Stomach (tissue), 8 donors: ENCODE measurements at regions not wholly inside any gene's neighbourhood (a gene's known extent, or its start where the extent isn't known, plus 50 kb on each side); places are given as distances from the start of the nearest gene placed in this dataset.

Experiments used
- DNase-seq, 2 donors: peaks; one replicate each; pipeline versions ENCODE4 v3.0.0 to v3.0.0-alpha.2; 2013 to 2019
- H3K27ac ChIP-seq, 5 donors: fragments of 200-600 bp in 4 of 5; sonication (generic) in 4 of 5; one replicate each; pipeline ENCODE4 v1.5.1; 2013 to 2019; ENCODE audit warnings: mild to moderate bottlenecking in 1 of 5, moderate library complexity in 1 of 5
- H3K27me3 ChIP-seq, 3 donors: fragments of 200-600 bp; sonication (generic); one replicate each; pipeline ENCODE4 v1.5.1; 2017 to 2019; ENCODE audit warnings: mixed run types in 1 of 3
- H3K36me3 ChIP-seq, 4 donors: fragments of 200-600 bp; sonication (generic); 1 replicate in 3 of 4; 2 replicates in 1 of 4; pipeline ENCODE4 v1.5.1; 2016 to 2019
- H3K4me1 ChIP-seq, 4 donors: fragments of 200-600 bp; sonication (generic); one replicate each; pipeline ENCODE4 v1.5.1; 2016 to 2019
- H3K4me3 ChIP-seq, 4 donors: fragments of 200-600 bp; sonication (generic) in 3 of 4; one replicate each; pipeline ENCODE4 v1.5.1; 2016 to 2019; ENCODE audit warnings: mild to moderate bottlenecking in 1 of 4
- H3K9me3 ChIP-seq, 4 donors: fragments of 200-600 bp; sonication (generic); one replicate each; pipeline ENCODE4 v1.5.1; 2016 to 2019
- EP300 ChIP-seq: sonication (generic); formaldehyde crosslinking; IDR thresholded peaks from one replicate; pipeline ENCODE4 v1.6.1; 2017; ENCODE audit warnings: antibody characterized with exemption
- POLR2A ChIP-seq, 4 donors: fragments of 450-650 bp; IDR thresholded peaks; one replicate each; pipeline ENCODE4 v1.6.1; 2016; ENCODE audit warnings: antibody characterized with exemption in 4 of 4, control low read depth in 2 of 4, mild to moderate bottlenecking in 1 of 4, moderate library complexity in 1 of 4
- POLR2AphosphoS5 ChIP-seq, 3 donors: sonication (generic); formaldehyde crosslinking; IDR thresholded peaks; one replicate each; pipeline ENCODE4 v1.6.1; 2016; ENCODE audit warnings: antibody characterized with exemption in 3 of 3
- WGBS, 5 donors: extraction: QIAGEN DNeasy Blood & Tissue Kit in 3 of 5; methylation state at CpG; one replicate each; pipeline versions ENCODE4 v1.1.5 to v1.1.7; 2013 to 2018; 5-methylcytosine and 5-hydroxymethylcytosine counted together
- intact Hi-C: fragments of 100-400 bp; cut with DNase I; formaldehyde crosslinking; loops from one replicate; pipeline ENCODE4 v1.15.1; 2023; ENCODE audit warnings: low total_unique reads
- TF ChIP-seq, protein P1 (sequence below), 7 experiments: fragments of 450-650 bp in 4 of 7; fragments of 200-600 bp in 3 of 7; sonication (generic) in 3 of 7; IDR thresholded peaks; one replicate each; pipeline ENCODE4 v1.5.1; 2016 to 2019; ENCODE audit warnings: antibody characterized with exemption in 7 of 7, control low read depth in 2 of 7, mild to moderate bottlenecking in 1 of 7
- donor health status: healthy with polysubstance abuse.
- donor health status: Bipolar disorder and iron deficiency.
- donor health status: healthy.

DNA sequence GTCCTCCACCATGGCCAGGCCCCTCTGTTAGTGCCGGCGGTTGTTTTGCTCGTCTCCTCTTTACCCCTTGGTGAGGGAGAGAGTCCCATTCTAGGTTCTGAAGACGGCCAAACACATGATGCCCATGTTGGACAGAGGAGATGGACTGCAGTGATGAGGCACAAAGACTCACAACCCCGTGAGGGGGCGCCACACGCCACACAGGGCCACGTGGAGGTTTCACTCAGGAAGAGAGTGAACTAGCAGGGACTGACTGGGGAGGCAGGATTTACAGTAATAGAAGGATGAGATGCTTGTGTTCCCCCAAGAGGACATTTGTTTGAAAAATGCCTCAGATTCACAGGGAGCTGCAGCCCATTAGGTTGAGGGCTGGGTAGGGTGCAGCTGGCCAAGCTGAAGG is 655.3 kb upstream of the FRG1 start:
- Histone ChIP-seq H3K36me3 (no peaks in the 10 kb centered on the region), H3K4me3 (no peak overlapping the region), H3K4me1 (no peaks in the 10 kb centered on the region), H3K27ac (no peak overlapping the region), H3K27me3 (no peaks in the 10 kb centered on the region), H3K9me3 (no peaks in the 10 kb centered on the region)
- WGBS, 5 donors, result 48 to 74% (median 68%) methylated on average over 8 of the region's 8 CpGs
- TF ChIP-seq EP300, result no peak
- TF ChIP-seq, protein P1, sequence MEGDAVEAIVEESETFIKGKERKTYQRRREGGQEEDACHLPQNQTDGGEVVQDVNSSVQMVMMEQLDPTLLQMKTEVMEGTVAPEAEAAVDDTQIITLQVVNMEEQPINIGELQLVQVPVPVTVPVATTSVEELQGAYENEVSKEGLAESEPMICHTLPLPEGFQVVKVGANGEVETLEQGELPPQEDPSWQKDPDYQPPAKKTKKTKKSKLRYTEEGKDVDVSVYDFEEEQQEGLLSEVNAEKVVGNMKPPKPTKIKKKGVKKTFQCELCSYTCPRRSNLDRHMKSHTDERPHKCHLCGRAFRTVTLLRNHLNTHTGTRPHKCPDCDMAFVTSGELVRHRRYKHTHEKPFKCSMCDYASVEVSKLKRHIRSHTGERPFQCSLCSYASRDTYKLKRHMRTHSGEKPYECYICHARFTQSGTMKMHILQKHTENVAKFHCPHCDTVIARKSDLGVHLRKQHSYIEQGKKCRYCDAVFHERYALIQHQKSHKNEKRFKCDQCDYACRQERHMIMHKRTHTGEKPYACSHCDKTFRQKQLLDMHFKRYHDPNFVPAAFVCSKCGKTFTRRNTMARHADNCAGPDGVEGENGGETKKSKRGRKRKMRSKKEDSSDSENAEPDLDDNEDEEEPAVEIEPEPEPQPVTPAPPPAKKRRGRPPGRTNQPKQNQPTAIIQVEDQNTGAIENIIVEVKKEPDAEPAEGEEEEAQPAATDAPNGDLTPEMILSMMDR (IDR thresholded peaks at IDR 0.05), result no peak
- TF ChIP-seq POLR2AphosphoS5 (IDR thresholded peaks at IDR 0.05), result no peak
- TF ChIP-seq POLR2A (IDR thresholded peaks at IDR 0.05), result no peak
- DNase-seq, result no peak
- intact Hi-C loops, result no loop called here

DNA sequence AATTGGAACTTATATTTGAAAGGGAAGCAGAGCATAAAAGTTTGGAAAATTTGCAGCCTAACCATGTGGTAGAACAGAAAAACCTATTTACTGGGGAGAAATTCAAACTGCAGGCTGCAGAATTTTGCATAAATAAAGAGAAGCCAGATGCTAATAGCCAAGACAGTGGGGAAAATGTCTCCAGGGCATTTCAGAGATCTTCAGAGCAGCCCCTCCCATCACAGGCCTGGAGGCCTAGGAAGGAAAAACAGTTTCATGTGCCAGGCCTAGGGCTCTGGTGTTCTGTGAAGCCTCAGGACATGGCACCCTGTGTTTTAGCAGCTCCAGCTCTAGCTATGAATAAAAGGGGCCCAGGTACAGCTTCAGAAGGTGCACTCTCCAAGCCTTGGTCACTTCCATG is 648.7 kb upstream of the FRG1 start:
- intact Hi-C loops, result no loop called here
- DNase-seq, result no peak

DNA sequence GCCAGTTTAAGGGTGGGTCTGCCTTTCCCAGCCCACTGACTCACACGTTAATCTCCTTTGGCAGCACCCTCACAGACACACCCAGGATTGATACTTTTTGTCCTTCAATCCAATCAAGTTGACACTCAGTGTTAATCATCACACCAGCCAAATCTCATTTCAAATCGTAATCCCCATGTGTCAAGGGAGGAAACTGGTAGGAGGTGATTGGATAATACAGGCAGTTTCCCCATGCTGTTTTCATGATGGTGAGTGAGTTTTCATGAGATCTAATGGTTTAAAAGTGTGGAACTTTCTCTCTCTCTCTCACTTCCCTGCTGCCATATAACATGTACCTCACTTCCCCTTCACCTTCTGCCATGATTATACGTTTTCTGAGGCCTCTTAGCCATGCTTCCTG is 647.2 kb upstream of the FRG1 start:
- WGBS, 5 donors, result 23 to 55% (median 31%) methylated on average over 3 of the region's 3 CpGs
- Histone ChIP-seq H3K9me3 (no peaks in the 10 kb centered on the region), H3K4me3 (no peak overlapping the region), H3K27me3 (no peaks in the 10 kb centered on the region), H3K27ac (no peak overlapping the region), H3K4me1 (no peaks in the 10 kb centered on the region), H3K36me3 (no peaks in the 10 kb centered on the region)
- no peak for TF ChIP-seq POLR2A (IDR thresholded peaks at IDR 0.05)
- TF ChIP-seq, protein P1 (IDR thresholded peaks at IDR 0.05), result no peak
- no peak for DNase-seq
- intact Hi-C loops, result no loop called here

More for the DNA sequence above, 648.7 kb upstream of the FRG1 start:
- no peaks in the 10 kb centered on the region for H3K9me3 ChIP-seq
- no peaks in the 10 kb centered on the region for H3K36me3 ChIP-seq
- H3K4me1 ChIP-seq, result no peaks in the 10 kb centered on the region
- no peak overlapping the region for H3K4me3 ChIP-seq
- TF ChIP-seq EP300 (no peak), POLR2A (IDR thresholded peaks at IDR 0.05) (no peak), POLR2AphosphoS5 (IDR thresholded peaks at IDR 0.05) (no peak)
- TF ChIP-seq, protein P1 (IDR thresholded peaks at IDR 0.05), result no peak
- H3K27me3 ChIP-seq, result no peaks in the 10 kb centered on the region
- H3K27ac ChIP-seq, result no peak overlapping the region

DNA sequence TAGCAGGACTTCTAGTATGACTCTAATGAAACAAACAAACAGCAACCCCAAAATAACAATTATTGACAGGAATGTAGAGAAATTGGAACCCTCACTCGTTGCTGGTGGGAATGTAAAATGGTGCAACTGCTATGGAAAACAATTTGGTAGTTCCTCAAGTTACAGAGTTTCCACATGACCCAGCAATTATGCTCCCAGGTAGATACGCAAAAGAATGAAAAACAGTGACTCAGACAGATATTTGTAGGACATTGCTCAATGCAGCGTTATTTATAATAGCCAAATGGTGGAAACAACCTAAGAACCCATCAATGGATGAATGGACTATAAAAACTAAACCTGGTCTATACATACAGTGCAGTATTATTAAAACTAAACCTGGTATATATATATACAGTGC is 646.1 kb upstream of the FRG1 start:
- Histone ChIP-seq H3K4me1 (no peaks in the 10 kb centered on the region), H3K27me3 (no peaks in the 10 kb centered on the region), H3K9me3 (no peaks in the 10 kb centered on the region), H3K36me3 (no peaks in the 10 kb centered on the region), H3K27ac (no peak overlapping the region), H3K4me3 (no peak overlapping the region)
- TF ChIP-seq POLR2A (IDR thresholded peaks at IDR 0.05) (no peak), EP300 (no peak), POLR2AphosphoS5 (IDR thresholded peaks at IDR 0.05) (no peak)
- TF ChIP-seq, protein P1 (IDR thresholded peaks at IDR 0.05), result no peak
- 68 to 82% (median 70%) methylated on average over 3 of the region's 3 CpGs for WGBS, 5 donors
- no peak for DNase-seq
- intact Hi-C loops, result no loop called here

DNA sequence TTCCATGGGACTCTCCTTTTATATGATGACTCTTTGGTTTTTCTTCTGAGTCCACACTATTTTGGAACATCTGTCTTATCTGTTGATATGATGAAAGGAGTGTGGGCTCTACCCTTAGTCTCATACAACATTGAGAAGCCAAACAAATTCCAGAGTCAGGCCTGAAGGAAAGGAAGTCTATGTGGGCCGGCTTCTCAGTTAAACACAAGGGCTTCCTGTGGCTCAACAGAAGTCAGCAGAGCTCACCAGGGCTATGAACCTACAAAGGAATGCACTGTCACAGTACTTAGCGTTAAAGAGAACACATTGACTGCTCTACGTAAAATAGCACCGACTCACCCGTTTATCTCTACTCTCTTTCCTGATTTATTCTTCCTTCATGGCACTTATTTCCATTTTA is 641.0 kb upstream of the FRG1 start:
- Histone ChIP-seq H3K4me1 (peaks cover 0 to 7% (median 0%) of the 10 kb centered on the region in 4 donors), H3K36me3 (no peaks in the 10 kb centered on the region), H3K9me3 (no peaks in the 10 kb centered on the region), H3K4me3 (no peak overlapping the region), H3K27me3 (no peaks in the 10 kb centered on the region), H3K27ac (no peak overlapping the region)
- WGBS, 5 donors, result 65 to 75% (median 72%) methylated on average over 5 of the region's 5 CpGs
- no peak for DNase-seq
- intact Hi-C loops, result no loop called here
- TF ChIP-seq POLR2AphosphoS5 (IDR thresholded peaks at IDR 0.05) (no peak), POLR2A (IDR thresholded peaks at IDR 0.05) (no peak), EP300 (no peak)
- TF ChIP-seq, protein P1 (IDR thresholded peaks at IDR 0.05), result no peak
